H9 (cell line): ENCODE measurements at regions not wholly inside any gene's neighbourhood (a gene's known extent, or its start where the extent isn't known, plus 50 kb on each side); places are given as distances from the start of the nearest gene placed in this dataset.

Source experiments
- DNase-seq: peaks from one replicate; pipeline ENCODE4 v3.0.0-alpha.2; 2017
- H2AFZ ChIP-seq: one replicate; pipeline ENCODE4 v1.6.1; 2013; ENCODE audit warnings: mild to moderate bottlenecking, low read length, control low read depth, moderate library complexity
- H2AK5ac ChIP-seq: 2 replicates; pipeline ENCODE4 v1.6.1; 2013; ENCODE audit warnings: low read length, control low read depth, mixed read lengths; ENCODE audit not compliant: insufficient read length
- H2BK120ac ChIP-seq: one replicate; pipeline ENCODE4 v1.6.1; 2013; ENCODE audit warnings: low read depth, mild to moderate bottlenecking, low read length, control low read depth, inconsistent platforms; ENCODE audit not compliant: poor library complexity, severe bottlenecking
- H2BK12ac ChIP-seq: 2 replicates; pipeline ENCODE4 v1.6.1; 2013; ENCODE audit warnings: low read length, control low read depth, mixed read lengths, low read depth; ENCODE audit not compliant: insufficient read length
- H2BK15ac ChIP-seq: 2 replicates; pipeline ENCODE4 v1.6.1; 2013; ENCODE audit warnings: low read depth, low read length, control low read depth
- H2BK20ac ChIP-seq: one replicate; pipeline ENCODE4 v1.6.1; 2013; ENCODE audit warnings: low read depth, mild to moderate bottlenecking, low read length, control low read depth, inconsistent platforms; ENCODE audit not compliant: poor library complexity, severe bottlenecking
- H2BK5ac ChIP-seq: 2 replicates; pipeline ENCODE4 v1.6.1; 2013; ENCODE audit warnings: low read length, control low read depth, mixed read lengths; ENCODE audit not compliant: insufficient read length
- H3K14ac ChIP-seq: 2 replicates; pipeline ENCODE4 v1.6.1; 2013; ENCODE audit warnings: low read length, control low read depth; ENCODE audit not compliant: insufficient read depth
- H3K18ac ChIP-seq: 2 replicates; pipeline ENCODE4 v1.6.1; 2013; ENCODE audit warnings: low read depth, mild to moderate bottlenecking, mixed read lengths, low read length, control low read depth; ENCODE audit not compliant: insufficient read length
- H3K23ac ChIP-seq: 2 replicates; pipeline ENCODE4 v1.6.1; 2013; ENCODE audit warnings: low read length, control low read depth, mixed read lengths, low read depth; ENCODE audit not compliant: insufficient read length
- H3K23me2 ChIP-seq: 2 replicates; pipeline ENCODE4 v1.6.1; 2013; ENCODE audit warnings: low read depth, mild to moderate bottlenecking, mixed read lengths, low read length, control low read depth; ENCODE audit not compliant: insufficient read length, poor library complexity, severe bottlenecking
- H3K27ac ChIP-seq: 2 replicates; pipeline ENCODE4 v1.5.1; 2013; ENCODE audit warnings: low read length, control low read depth, mixed read lengths, low read depth; ENCODE audit not compliant: insufficient read length
- H3K27me3 ChIP-seq: 2 replicates; pipeline ENCODE4 v1.6.1; 2013; ENCODE audit warnings: low read length, control low read depth, inconsistent platforms; ENCODE audit not compliant: insufficient read depth
- H3K4ac ChIP-seq: 2 replicates; pipeline ENCODE4 v1.6.1; 2013; ENCODE audit warnings: low read depth, mild to moderate bottlenecking, control low read depth, inconsistent platforms, low read length, moderate library complexity
- H3K4me1 ChIP-seq: 2 replicates; pipeline ENCODE4 v1.6.1; 2013; ENCODE audit warnings: low read length, control low read depth, inconsistent platforms; ENCODE audit not compliant: insufficient read depth
- H3K4me2 ChIP-seq: 2 replicates; pipeline ENCODE4 v1.6.1; 2013; ENCODE audit warnings: low read length, control low read depth, mixed read lengths; ENCODE audit not compliant: insufficient read length, insufficient read depth
- H3K56ac ChIP-seq: 2 replicates; pipeline ENCODE4 v1.6.1; 2013; ENCODE audit warnings: low read depth, mild to moderate bottlenecking, mixed read lengths, low read length, control low read depth; ENCODE audit not compliant: insufficient read length
- H3K79me1 ChIP-seq: 2 replicates; pipeline ENCODE4 v1.6.1; 2013; ENCODE audit warnings: low read depth, mild to moderate bottlenecking, moderate library complexity, low read length, control low read depth, inconsistent platforms; ENCODE audit not compliant: insufficient read depth, poor library complexity, severe bottlenecking
- H3K79me2 ChIP-seq: 2 replicates; pipeline ENCODE4 v1.6.1; 2013; ENCODE audit warnings: low read length, control low read depth, inconsistent platforms; ENCODE audit not compliant: insufficient read depth
- H3K9ac ChIP-seq: 2 replicates; pipeline ENCODE4 v1.6.1; 2013; ENCODE audit warnings: low read length, control low read depth, mixed read lengths; ENCODE audit not compliant: insufficient read length; ENCODE audit errors: extremely low read depth
- H3K9me3 ChIP-seq: one replicate; pipeline ENCODE4 v1.6.1; 2013; ENCODE audit warnings: low read depth, low read length, inconsistent platforms; ENCODE audit not compliant: control insufficient read depth
- H3T11ph ChIP-seq: one replicate; pipeline ENCODE4 v1.6.1; 2013; ENCODE audit warnings: mild to moderate bottlenecking, low read length, control low read depth, inconsistent platforms
- H4K20me1 ChIP-seq: one replicate; pipeline ENCODE4 v1.6.1; 2013; ENCODE audit not compliant: control insufficient read depth, insufficient read length, insufficient read depth
- H4K5ac ChIP-seq: 2 replicates; pipeline ENCODE4 v1.6.1; 2013; ENCODE audit warnings: low read depth, mild to moderate bottlenecking, mixed read lengths, low read length, control low read depth; ENCODE audit not compliant: insufficient read length
- H4K8ac ChIP-seq: replicated peaks from 2 replicates; pipeline ENCODE4 v1.6.1; 2013; ENCODE audit warnings: low read length, control low read depth, mixed read lengths, low read depth; ENCODE audit not compliant: insufficient read length
- H4K91ac ChIP-seq: 2 replicates; pipeline ENCODE4 v1.6.1; 2013; ENCODE audit warnings: low read depth, mild to moderate bottlenecking, moderate library complexity, mixed read lengths, low read length, control low read depth; ENCODE audit not compliant: insufficient read length
- H3K27ac Mint-ChIP-seq, 3 experiments: 2 replicates in 2 of 3; 3 replicates in 1 of 3; pipeline ENCODE4 v1.8.0; 2020 to 2021; ENCODE audit warnings: mixed read lengths in 3 of 3, mild to moderate bottlenecking in 1 of 3, moderate library complexity in 1 of 3
- H3K27me3 Mint-ChIP-seq: 2 replicates; pipeline ENCODE4 v1.8.0; 2021; ENCODE audit warnings: low read depth, mild to moderate bottlenecking, moderate library complexity, mixed read lengths
- H3K36me3 Mint-ChIP-seq, 3 experiments: 2 replicates in 2 of 3; 3 replicates in 1 of 3; pipeline ENCODE4 v1.8.0; 2020 to 2021; ENCODE audit warnings: low read depth in 3 of 3, mixed read lengths in 3 of 3; ENCODE audit not compliant: insufficient read depth in 1 of 3
- H3K4me1 Mint-ChIP-seq, 2 experiments: 2 replicates each; pipeline ENCODE4 v1.8.0; 2020; ENCODE audit warnings: mixed read lengths in 2 of 2
- H3K4me3 Mint-ChIP-seq, 2 experiments: 2 replicates in 1 of 2; 3 replicates in 1 of 2; pipeline ENCODE4 v1.8.0; 2020 to 2021; ENCODE audit warnings: mild to moderate bottlenecking in 2 of 2, mixed read lengths in 2 of 2, moderate library complexity in 1 of 2
- H3K9me3 Mint-ChIP-seq, 2 experiments: 2 replicates in 1 of 2; 3 replicates in 1 of 2; pipeline ENCODE4 v1.8.0; 2020; ENCODE audit warnings: mild to moderate bottlenecking in 2 of 2, mixed read lengths in 2 of 2, moderate library complexity in 1 of 2
- WGBS: extraction: QIAGEN DNeasy Blood & Tissue Kit; methylation state at CpG from one replicate; pipeline ENCODE4 v1.1.7; 2013; ENCODE audit warnings: missing lambda C conversion rate, low lambda C conversion rate, mixed read lengths; ENCODE audit not compliant: insufficient read length; ENCODE audit errors: extremely low coverage; 5-methylcytosine and 5-hydroxymethylcytosine counted together
- TF ChIP-seq, protein P1 (sequence below): fragments of 200-600 bp; sonication (generic); conservative IDR thresholded peaks from 3 replicates; pipeline ENCODE4 v1.8.0; 2021; ENCODE audit warnings: antibody characterized with exemption, mild to moderate bottlenecking

DNA sequence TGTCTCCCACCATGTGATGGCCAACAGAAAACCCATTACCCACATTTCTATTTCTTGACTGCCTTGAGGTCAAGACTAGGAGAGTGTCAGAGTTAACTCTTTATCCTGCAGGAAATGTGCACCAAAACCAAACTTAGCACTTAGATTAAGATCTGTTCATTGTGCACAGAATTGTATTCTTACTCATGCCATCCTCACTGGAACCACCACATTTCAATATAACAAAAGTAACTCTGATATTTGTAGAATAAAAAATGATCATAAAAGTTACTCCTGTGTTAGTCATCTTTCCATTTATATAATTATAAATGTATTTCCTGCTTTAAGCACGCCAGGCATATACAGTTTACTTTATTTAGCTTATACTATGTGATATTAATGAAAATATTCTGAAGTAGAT, 193.0 kb upstream of the DPYD start:
- no CpG with 5 or more reads among the region's 1 CpG for WGBS
- H3K4me1 ChIP-seq = no peaks in the 10 kb centered on the region
- no peak overlapping the region for H4K8ac ChIP-seq
- Mint-ChIP-seq H3K36me3 (no peaks in the 10 kb centered on the region; a peak in 1 of 7 replicates), H3K4me3 (no peak overlapping the region), H3K27ac (no peak overlapping the region), H3K9me3 (no peaks in the 10 kb centered on the region), H3K27me3 (no peaks in the 10 kb centered on the region), H3K4me1 (no peaks in the 10 kb centered on the region)
- H3K9ac ChIP-seq = no peak overlapping the region
- no peak overlapping the region for H3K27ac ChIP-seq
- no peak overlapping the region for H2BK12ac ChIP-seq
- no peak for DNase-seq
- TF ChIP-seq, protein P1, sequence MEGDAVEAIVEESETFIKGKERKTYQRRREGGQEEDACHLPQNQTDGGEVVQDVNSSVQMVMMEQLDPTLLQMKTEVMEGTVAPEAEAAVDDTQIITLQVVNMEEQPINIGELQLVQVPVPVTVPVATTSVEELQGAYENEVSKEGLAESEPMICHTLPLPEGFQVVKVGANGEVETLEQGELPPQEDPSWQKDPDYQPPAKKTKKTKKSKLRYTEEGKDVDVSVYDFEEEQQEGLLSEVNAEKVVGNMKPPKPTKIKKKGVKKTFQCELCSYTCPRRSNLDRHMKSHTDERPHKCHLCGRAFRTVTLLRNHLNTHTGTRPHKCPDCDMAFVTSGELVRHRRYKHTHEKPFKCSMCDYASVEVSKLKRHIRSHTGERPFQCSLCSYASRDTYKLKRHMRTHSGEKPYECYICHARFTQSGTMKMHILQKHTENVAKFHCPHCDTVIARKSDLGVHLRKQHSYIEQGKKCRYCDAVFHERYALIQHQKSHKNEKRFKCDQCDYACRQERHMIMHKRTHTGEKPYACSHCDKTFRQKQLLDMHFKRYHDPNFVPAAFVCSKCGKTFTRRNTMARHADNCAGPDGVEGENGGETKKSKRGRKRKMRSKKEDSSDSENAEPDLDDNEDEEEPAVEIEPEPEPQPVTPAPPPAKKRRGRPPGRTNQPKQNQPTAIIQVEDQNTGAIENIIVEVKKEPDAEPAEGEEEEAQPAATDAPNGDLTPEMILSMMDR = no peak
- no peak overlapping the region for H2AFZ ChIP-seq
- H2BK5ac ChIP-seq = no peak overlapping the region
- H2AK5ac ChIP-seq = no peak overlapping the region
- H4K5ac ChIP-seq = no peak overlapping the region
- H4K20me1 ChIP-seq = no peaks in the 10 kb centered on the region
- H3K23me2 ChIP-seq = no peaks in the 10 kb centered on the region
- no peaks in the 10 kb centered on the region for H3K27me3 ChIP-seq
- no peak overlapping the region for H3K14ac ChIP-seq
- H3K79me2 ChIP-seq = no peaks in the 10 kb centered on the region
- no peak overlapping the region for H2BK15ac ChIP-seq
- no peaks in the 10 kb centered on the region for H3K9me3 ChIP-seq
- H4K91ac ChIP-seq = no peak overlapping the region
- no peaks in the 10 kb centered on the region for H3K79me1 ChIP-seq
- H3K56ac ChIP-seq = no peak overlapping the region
- no peak overlapping the region for H2BK120ac ChIP-seq
- H3K4me2 ChIP-seq = no peak overlapping the region
- H3K23ac ChIP-seq = no peak overlapping the region
- H3K4ac ChIP-seq = no peak overlapping the region
- H3K18ac ChIP-seq = no peak overlapping the region
- no peak overlapping the region for H2BK20ac ChIP-seq
- H3T11ph ChIP-seq = no peak overlapping the region
